Lower lobe of right lung (tissue), 2 donors: ENCODE measurements at regions not wholly inside any gene's neighbourhood (a gene's known extent, or its start where the extent isn't known, plus 50 kb on each side); places are given as distances from the start of the nearest gene placed in this dataset.

Experiments
- ATAC-seq, 2 donors: fragments of 200-7000 bp; cut with Tn5 transposase; one replicate each; pipeline ENCODE4 v1.9.1; 2020 to 2022; ENCODE audit warnings: mild to moderate bottlenecking in 2 of 2, moderate library complexity in 2 of 2
- DNase-seq: peaks from one replicate; pipeline ENCODE4 v3.0.0-alpha.2; 2020
- H3K27ac ChIP-seq: fragments of 200-600 bp; one replicate; pipeline ENCODE4 v1.8.0; 2022
- H3K27me3 ChIP-seq: fragments of 200-600 bp; one replicate; pipeline ENCODE4 v1.8.0; 2022; ENCODE audit warnings: low read depth
- H3K36me3 ChIP-seq: fragments of 200-600 bp; one replicate; pipeline ENCODE4 v1.8.0; 2022; ENCODE audit warnings: mild to moderate bottlenecking
- H3K4me1 ChIP-seq: fragments of 200-600 bp; one replicate; pipeline ENCODE4 v1.8.0; 2022
- H3K4me3 ChIP-seq: fragments of 200-600 bp; one replicate; pipeline ENCODE4 v1.8.0; 2022; ENCODE audit warnings: mild to moderate bottlenecking
- H3K9me3 ChIP-seq: fragments of 200-600 bp; one replicate; pipeline ENCODE4 v1.8.0; 2022
- CTCF ChIP-seq: fragments of 200-600 bp; IDR thresholded peaks from one replicate; pipeline ENCODE4 v1.8.0; 2022; ENCODE audit warnings: antibody characterized with exemption, mild to moderate bottlenecking
- intact Hi-C: fragments of 100-400 bp; cut with DNase I; formaldehyde crosslinking; loops from one replicate; pipeline ENCODE4 v1.11.0; 2022
- donor health status: DM: no; HTN: yes; CAD: no; lungs with severe emphysema.

GRCh38 chr10:78719276-78719675, 349.5 kb upstream of the ZMIZ1 start:
- TF ChIP-seq CTCF = no peak
- no peak for ATAC-seq
- H3K4me3 ChIP-seq = no peak overlapping the region
- no peaks in the 10 kb centered on the region for H3K27me3 ChIP-seq
- no peaks in the 10 kb centered on the region for H3K36me3 ChIP-seq
- no peaks in the 10 kb centered on the region for H3K4me1 ChIP-seq
- no peak overlapping the region for H3K27ac ChIP-seq
- intact Hi-C loops = no loop called here
- no peaks in the 10 kb centered on the region for H3K9me3 ChIP-seq
- no peak for DNase-seq

DNA sequence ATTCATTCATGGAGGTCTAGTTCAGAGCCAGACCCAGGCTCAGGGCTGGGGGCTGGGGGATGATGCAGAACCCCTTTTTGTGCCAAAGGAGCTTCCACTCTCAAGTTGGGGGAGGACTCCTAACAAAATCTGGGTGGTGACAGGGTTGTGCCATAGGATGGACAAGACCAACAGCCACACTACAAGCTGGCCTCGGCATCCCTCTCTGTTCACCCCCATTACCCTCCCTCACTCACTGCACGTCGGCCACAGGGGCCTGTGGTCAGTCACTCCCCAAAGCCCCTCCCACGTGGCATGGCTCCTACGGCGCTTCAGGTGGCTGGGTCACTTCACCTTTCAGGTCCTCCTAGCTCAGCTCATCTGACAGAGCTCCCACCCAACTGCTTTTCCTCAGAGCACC, 348.7 kb upstream of the ZMIZ1 start:
- Histone ChIP-seq H3K4me3 (no peak overlapping the region), H3K4me1 (no peaks in the 10 kb centered on the region), H3K27ac (no peak overlapping the region), H3K27me3 (no peaks in the 10 kb centered on the region), H3K9me3 (no peaks in the 10 kb centered on the region), H3K36me3 (no peaks in the 10 kb centered on the region)
- ATAC-seq (no peak), DNase-seq (no peak)
- no peak for TF ChIP-seq CTCF
- intact Hi-C loops = no loop called here

DNA sequence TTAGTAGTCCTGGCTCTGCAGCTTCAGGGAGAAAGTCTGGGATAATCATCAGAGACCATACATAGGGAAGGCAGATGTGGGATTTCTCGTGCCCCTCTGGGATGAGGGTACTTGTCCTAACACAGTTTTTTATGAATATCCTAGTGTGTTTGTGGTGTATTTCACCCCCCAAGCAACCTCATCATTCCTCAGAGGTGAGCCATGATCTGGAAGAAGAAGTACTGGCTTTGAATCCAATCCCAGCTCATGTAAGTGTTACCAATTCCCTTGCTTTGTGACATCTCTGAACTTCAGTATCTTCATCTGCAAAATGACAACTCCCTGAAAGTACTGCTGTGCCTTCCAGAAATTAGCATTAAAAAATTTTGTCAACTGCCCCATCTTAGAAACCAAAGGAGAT, 347.5 kb upstream of the ZMIZ1 start:
- TF ChIP-seq CTCF = no peak
- no peaks in the 10 kb centered on the region for H3K27me3 ChIP-seq
- no peaks in the 10 kb centered on the region for H3K36me3 ChIP-seq
- intact Hi-C loops = no loop called here
- no peaks in the 10 kb centered on the region for H3K4me1 ChIP-seq
- no peak for ATAC-seq
- no peak for DNase-seq
- no peak overlapping the region for H3K4me3 ChIP-seq
- no peak overlapping the region for H3K27ac ChIP-seq
- no peaks in the 10 kb centered on the region for H3K9me3 ChIP-seq

GRCh38 chr10:78724846-78725245, 343.9 kb upstream of the ZMIZ1 start:
- no peaks in the 10 kb centered on the region for H3K27me3 ChIP-seq
- no peak for ATAC-seq

DNA sequence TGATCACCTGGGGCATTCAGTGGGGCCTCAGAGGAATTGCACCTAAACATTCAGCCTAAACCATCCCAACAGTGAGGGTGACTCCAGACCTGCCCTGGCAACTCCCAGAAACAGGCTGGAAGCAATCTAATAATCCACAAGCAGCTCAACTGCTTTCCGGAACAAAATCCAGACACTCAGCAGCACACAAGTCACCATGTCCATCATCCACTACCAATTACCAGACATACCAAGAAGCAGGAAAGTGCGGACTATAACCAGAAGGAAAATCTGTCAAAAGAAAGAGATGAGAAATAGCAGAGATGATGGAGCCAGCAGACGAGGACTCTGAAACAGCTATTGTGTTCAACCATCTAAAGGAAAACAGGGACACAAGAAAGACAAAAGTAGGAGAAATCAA, 342.6 kb upstream of the ZMIZ1 start:
- Histone ChIP-seq H3K36me3 (no peaks in the 10 kb centered on the region), H3K4me3 (no peak overlapping the region), H3K27me3 (no peaks in the 10 kb centered on the region), H3K27ac (no peak overlapping the region), H3K9me3 (no peaks in the 10 kb centered on the region), H3K4me1 (no peaks in the 10 kb centered on the region)
- no peak for TF ChIP-seq CTCF
- intact Hi-C loops = no loop called here
- no peak for ATAC-seq
- DNase-seq = no peak

More at GRCh38 chr10:78724846-78725245, 343.9 kb upstream of the ZMIZ1 start:
- no peak overlapping the region for H3K4me3 ChIP-seq
- no peak overlapping the region for H3K27ac ChIP-seq
- TF ChIP-seq CTCF = no peak
- no peak for DNase-seq
- no peaks in the 10 kb centered on the region for H3K4me1 ChIP-seq
- intact Hi-C loops = no loop called here
- H3K9me3 ChIP-seq = no peaks in the 10 kb centered on the region
- H3K36me3 ChIP-seq = no peaks in the 10 kb centered on the region

- Histone ChIP-seq H3K4me3 (no peak overlapping the region), H3K4me1 (no peaks in the 10 kb centered on the region), H3K9me3 (no peaks in the 10 kb centered on the region), H3K27ac (no peak overlapping the region), H3K27me3 (no peaks in the 10 kb centered on the region), H3K36me3 (no peaks in the 10 kb centered on the region)
- DNase-seq (no peak), ATAC-seq (no peak)
- no peak for TF ChIP-seq CTCF
- intact Hi-C loops = no loop called here
Measured at GRCh38 chr10:78727251-78727650, 341.5 kb upstream of the ZMIZ1 start.
